ENCODE measurements at regions not wholly inside any gene's neighbourhood (a gene's known extent, or its start where the extent isn't known, plus 50 kb on each side); places are given as distances from the start of the nearest gene placed in this dataset.

DNA sequence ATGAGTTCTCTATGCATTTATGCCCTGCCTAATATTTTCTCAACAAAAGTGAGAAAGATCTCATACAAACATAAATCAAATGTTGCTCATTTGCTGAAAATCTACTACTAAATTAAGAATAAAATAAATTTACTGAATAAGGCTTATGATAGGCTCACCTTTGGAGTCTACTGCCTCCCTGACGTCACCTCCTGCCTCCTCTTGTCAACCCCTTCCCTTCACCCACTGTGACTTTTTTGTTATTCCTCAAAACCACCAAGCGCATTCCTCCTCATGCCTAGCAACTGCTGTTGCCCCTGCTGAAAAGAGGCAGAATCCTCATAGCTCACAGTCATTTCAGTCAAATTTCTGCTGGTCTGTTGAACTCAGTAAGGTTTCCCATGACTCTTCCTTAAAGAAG is 2422.2 kb downstream of the TP53TG3F start:
- DNase-seq (ENCODE audit: low spot score): no peak

- no peak for DNase-seq (ENCODE audit: low spot score)
These were observed 2447.0 kb downstream of the TP53TG3F start for GRCh38 chr16:35906440-35906839.

- no peak for DNase-seq (ENCODE audit: low spot score)
These were observed 2448.7 kb downstream of the TP53TG3F start for GRCh38 chr16:35908152-35908551.

- DNase-seq (ENCODE audit: low spot score): no peak
These were observed 2449.5 kb downstream of the TP53TG3F start for GRCh38 chr16:35908942-35909341.

GRCh38 chr16:35909351-35909954 is 2450.0 kb downstream of the TP53TG3F start:
- DNase-seq (ENCODE audit: low spot score): no peak

DNA sequence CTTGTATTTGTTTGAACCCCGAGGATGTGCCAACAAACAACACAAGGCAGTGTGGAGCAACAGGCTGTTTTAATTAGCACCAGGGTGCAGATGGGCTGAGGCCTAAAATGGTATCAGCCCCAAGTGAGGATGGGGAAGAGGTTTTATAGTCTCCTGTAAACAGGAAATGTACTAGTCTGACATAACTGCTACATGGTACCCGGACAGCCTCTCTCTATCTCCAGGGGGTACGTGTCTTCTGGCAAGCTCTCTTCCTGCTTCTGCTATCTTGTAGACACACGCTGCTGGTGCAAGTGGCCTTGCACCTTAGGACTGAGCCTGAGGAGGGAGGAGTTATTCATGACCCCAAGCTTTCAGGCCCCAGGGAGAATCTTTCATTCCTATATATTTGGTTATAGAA is 2451.0 kb downstream of the TP53TG3F start:
- DNase-seq (ENCODE audit: low spot score): no peak

GRCh38 chr16:35911899-35912298 is 2452.5 kb downstream of the TP53TG3F start:
- no peak for DNase-seq (ENCODE audit: low spot score)

- DNase-seq (ENCODE audit: low spot score): no peak
These were observed 2472.3 kb downstream of the TP53TG3F start for GRCh38 chr16:35931722-35932121.
